ENCODE measurements at regions not wholly inside any gene's neighbourhood (a gene's known extent, or its start where the extent isn't known, plus 50 kb on each side); places are given as distances from the start of the nearest gene placed in this dataset.

DNA sequence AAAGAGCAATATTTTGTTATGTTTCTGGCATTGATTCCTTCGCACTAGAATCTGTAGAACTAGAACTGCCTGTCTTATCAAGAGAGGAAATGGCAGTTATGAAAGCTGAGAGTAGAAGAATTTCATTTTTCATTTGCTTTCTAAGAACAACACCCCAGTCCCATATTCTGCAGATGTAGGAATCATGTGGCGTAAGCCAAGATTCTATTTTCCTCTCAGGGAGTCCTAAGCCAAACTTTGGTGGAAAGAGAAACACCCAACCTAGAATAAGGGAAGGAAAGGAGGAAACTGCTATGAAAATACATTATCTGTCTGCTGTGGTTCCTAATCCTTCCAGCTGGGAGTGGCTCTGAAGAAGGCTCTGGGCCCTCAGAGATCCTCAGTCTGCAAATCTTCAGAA lies 1176.9 kb upstream of the C9orf72 start:
- no peak for TF ChIP-seq POLR2AphosphoS5 (IDR thresholded peaks at IDR 0.05)
- no peak for TF ChIP-seq POLR2A (IDR thresholded peaks at IDR 0.05)
- TF ChIP-seq, protein P1, sequence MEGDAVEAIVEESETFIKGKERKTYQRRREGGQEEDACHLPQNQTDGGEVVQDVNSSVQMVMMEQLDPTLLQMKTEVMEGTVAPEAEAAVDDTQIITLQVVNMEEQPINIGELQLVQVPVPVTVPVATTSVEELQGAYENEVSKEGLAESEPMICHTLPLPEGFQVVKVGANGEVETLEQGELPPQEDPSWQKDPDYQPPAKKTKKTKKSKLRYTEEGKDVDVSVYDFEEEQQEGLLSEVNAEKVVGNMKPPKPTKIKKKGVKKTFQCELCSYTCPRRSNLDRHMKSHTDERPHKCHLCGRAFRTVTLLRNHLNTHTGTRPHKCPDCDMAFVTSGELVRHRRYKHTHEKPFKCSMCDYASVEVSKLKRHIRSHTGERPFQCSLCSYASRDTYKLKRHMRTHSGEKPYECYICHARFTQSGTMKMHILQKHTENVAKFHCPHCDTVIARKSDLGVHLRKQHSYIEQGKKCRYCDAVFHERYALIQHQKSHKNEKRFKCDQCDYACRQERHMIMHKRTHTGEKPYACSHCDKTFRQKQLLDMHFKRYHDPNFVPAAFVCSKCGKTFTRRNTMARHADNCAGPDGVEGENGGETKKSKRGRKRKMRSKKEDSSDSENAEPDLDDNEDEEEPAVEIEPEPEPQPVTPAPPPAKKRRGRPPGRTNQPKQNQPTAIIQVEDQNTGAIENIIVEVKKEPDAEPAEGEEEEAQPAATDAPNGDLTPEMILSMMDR (IDR thresholded peaks at IDR 0.05), result no peak
- Histone ChIP-seq H3K4me1 (replicated peaks) (no peaks in the 10 kb centered on the region), H3K36me3 (no peaks in the 10 kb centered on the region), H3K27ac (no peak overlapping the region), H3K27me3 (replicated peaks; ENCODE audit: insufficient read depth) (no peaks in the 10 kb centered on the region), H3K4me3 (no peak overlapping the region), H3K9me3 (no peaks in the 10 kb centered on the region)
- intact Hi-C loops (cut with DNase I), result no loop called here
- no peak for DNase-seq (ENCODE audit: low spot score)
- 94% methylated on average over 2 of the region's 2 CpGs for WGBS

DNA sequence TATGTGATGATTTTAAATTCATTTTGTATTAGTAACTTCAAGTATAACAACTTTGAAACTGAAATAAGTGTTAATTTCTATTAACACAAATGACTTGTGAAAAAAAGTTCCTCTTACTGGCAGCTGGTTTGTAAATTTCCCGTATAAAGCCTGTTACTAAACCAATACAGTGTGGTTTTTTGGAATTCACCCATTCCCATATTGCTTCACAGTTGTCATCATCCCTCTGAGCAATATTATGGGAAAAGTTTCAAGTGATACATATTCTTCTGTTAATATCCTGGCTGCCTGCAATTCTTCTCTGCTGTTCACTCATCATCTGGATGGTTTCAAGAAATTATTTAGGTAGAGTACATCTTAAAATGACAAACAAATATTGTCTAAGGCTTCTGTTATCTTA lies 1185.1 kb upstream of the C9orf72 start:
- Histone ChIP-seq H3K27ac (no peak overlapping the region), H3K4me1 (replicated peaks) (no peaks in the 10 kb centered on the region), H3K36me3 (no peaks in the 10 kb centered on the region), H3K4me3 (no peak overlapping the region), H3K9me3 (no peaks in the 10 kb centered on the region), H3K27me3 (replicated peaks; ENCODE audit: insufficient read depth) (no peaks in the 10 kb centered on the region)
- WGBS, result 60% methylated on average over 1 of the region's 1 CpG
- intact Hi-C loops (cut with DNase I), result no loop called here
- TF ChIP-seq POLR2A (IDR thresholded peaks at IDR 0.05) (no peak), POLR2AphosphoS5 (IDR thresholded peaks at IDR 0.05) (no peak)
- TF ChIP-seq, protein P1 (IDR thresholded peaks at IDR 0.05), result no peak
- no peak for DNase-seq (ENCODE audit: low spot score)

DNA sequence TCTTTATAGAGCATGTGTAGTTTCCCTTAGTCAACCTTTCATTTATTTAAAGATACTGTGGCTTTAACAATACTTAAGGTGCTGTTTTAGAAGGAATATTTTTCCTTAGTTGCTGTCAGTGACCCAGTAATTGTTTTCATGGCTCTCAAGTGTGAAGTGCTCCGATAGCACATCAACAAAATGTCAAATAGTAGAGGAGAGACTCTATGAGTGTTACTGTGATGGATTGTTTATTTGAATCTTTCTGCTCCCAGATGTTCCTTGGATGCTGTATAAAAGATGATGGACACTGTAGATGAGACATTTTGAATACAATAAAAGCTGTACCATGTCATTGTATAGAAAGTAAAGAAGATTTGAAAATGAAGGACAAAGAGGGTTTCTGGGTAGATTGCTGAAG lies 1185.7 kb upstream of the C9orf72 start:
- TF ChIP-seq, protein P1 (IDR thresholded peaks at IDR 0.05), result no peak
- TF ChIP-seq POLR2A (IDR thresholded peaks at IDR 0.05) (no peak), POLR2AphosphoS5 (IDR thresholded peaks at IDR 0.05) (no peak)
- Histone ChIP-seq H3K9me3 (no peaks in the 10 kb centered on the region), H3K27ac (no peak overlapping the region), H3K36me3 (no peaks in the 10 kb centered on the region), H3K27me3 (replicated peaks; ENCODE audit: insufficient read depth) (no peaks in the 10 kb centered on the region), H3K4me1 (replicated peaks) (no peaks in the 10 kb centered on the region), H3K4me3 (no peak overlapping the region)
- 84% methylated on average over 1 of the region's 1 CpG for WGBS
- no peak for DNase-seq (ENCODE audit: low spot score)
- intact Hi-C loops (cut with DNase I), result no loop called here

DNA sequence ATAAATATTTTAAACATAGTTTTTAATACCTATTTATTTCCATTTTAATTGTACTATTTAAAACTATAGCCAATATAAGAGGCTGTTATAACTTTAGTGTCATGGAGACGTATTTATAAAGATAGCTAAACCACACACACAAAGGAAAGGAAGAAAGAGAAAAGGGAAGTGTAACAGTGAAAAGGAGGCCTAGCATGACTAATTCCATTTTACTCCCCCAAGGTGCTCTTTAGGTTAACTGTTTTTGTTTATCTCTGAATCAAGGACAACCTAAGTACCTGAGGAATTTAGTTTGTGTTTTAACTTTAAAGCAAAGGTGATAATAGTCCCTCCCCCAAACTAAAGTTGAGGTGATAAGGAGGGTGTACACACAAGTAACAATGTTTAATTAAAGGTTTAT lies 1188.9 kb upstream of the C9orf72 start:
- WGBS, result 88% methylated on average over 1 of the region's 1 CpG
- Histone ChIP-seq H3K4me1 (replicated peaks) (no peaks in the 10 kb centered on the region), H3K27me3 (replicated peaks; ENCODE audit: insufficient read depth) (no peaks in the 10 kb centered on the region), H3K27ac (no peak overlapping the region), H3K36me3 (no peaks in the 10 kb centered on the region), H3K4me3 (no peak overlapping the region), H3K9me3 (no peaks in the 10 kb centered on the region)
- TF ChIP-seq POLR2A (IDR thresholded peaks at IDR 0.05), result no peak
- TF ChIP-seq POLR2AphosphoS5 (IDR thresholded peaks at IDR 0.05), result no peak
- TF ChIP-seq, protein P1 (IDR thresholded peaks at IDR 0.05), result no peak
- DNase-seq (ENCODE audit: low spot score), result no peak
- intact Hi-C loops (cut with DNase I), result no loop called here

DNA sequence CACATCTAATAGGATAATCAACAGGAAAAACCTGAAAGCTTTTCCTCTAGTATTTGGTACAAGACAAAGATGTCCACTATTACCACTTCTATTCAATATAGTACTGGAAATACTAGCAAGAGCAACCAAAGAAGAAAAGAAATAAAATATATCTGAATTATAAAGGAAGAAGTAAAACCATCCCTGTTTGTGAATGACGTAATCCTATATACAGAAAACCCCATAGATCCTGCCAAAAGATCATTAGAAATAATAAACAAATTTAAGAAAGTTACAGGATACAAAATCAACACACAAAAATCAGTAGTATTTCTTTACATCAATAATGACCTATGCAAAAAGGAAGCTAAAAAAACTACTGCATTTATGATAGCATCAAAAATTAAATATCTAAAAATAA lies 1191.3 kb upstream of the C9orf72 start:
- intact Hi-C loops (cut with DNase I), result no loop called here
- DNase-seq (ENCODE audit: low spot score), result no peak
- Histone ChIP-seq H3K27ac (no peak overlapping the region), H3K27me3 (replicated peaks; ENCODE audit: insufficient read depth) (no peaks in the 10 kb centered on the region), H3K36me3 (no peaks in the 10 kb centered on the region), H3K4me3 (no peak overlapping the region), H3K4me1 (replicated peaks) (no peaks in the 10 kb centered on the region), H3K9me3 (no peaks in the 10 kb centered on the region)
- WGBS, result 96% methylated on average over 1 of the region's 1 CpG
- TF ChIP-seq POLR2A (IDR thresholded peaks at IDR 0.05), result no peak
- no peak for TF ChIP-seq POLR2AphosphoS5 (IDR thresholded peaks at IDR 0.05)
- TF ChIP-seq, protein P1 (IDR thresholded peaks at IDR 0.05), result no peak

All from prostate gland (tissue), 2 donors.